GM23248 (cell line): ENCODE measurements at regions not wholly inside any gene's neighbourhood (a gene's known extent, or its start where the extent isn't known, plus 50 kb on each side); places are given as distances from the start of the nearest gene placed in this dataset.

Experiments
- DNase-seq: peaks from one replicate; pipeline ENCODE4 v3.0.0-alpha.2; 2015
- H2AFZ ChIP-seq: fragments of 200-600 bp; sonication (generic); 2 replicates; pipeline ENCODE4 v1.6.1; 2016; ENCODE audit warnings: antibody characterized with exemption
- H3F3A ChIP-seq: fragments of 200-600 bp; sonication (generic); 2 replicates; pipeline ENCODE4 v1.6.1; 2016; ENCODE audit warnings: mild to moderate bottlenecking, antibody characterized with exemption, mixed run types; ENCODE audit not compliant: insufficient read depth
- H3K27ac ChIP-seq: fragments of 200-600 bp; sonication (generic); 2 replicates; pipeline ENCODE4 v1.5.1; 2016; ENCODE audit warnings: mild to moderate bottlenecking
- H3K27me3 ChIP-seq: fragments of 200-600 bp; sonication (generic); replicated peaks from 2 replicates; pipeline ENCODE4 v1.6.1; 2016; ENCODE audit warnings: mild to moderate bottlenecking; ENCODE audit not compliant: insufficient read depth
- H3K36me3 ChIP-seq: fragments of 200-600 bp; sonication (generic); 2 replicates; pipeline ENCODE4 v1.6.1; 2016; ENCODE audit warnings: low read depth, mild to moderate bottlenecking
- H3K4me1 ChIP-seq: fragments of 200-600 bp; sonication (generic); 2 replicates; pipeline ENCODE4 v1.6.1; 2016; ENCODE audit warnings: mild to moderate bottlenecking; ENCODE audit not compliant: insufficient read depth
- H3K4me2 ChIP-seq: fragments of 200-600 bp; sonication (generic); one replicate; pipeline ENCODE4 v1.6.1; 2016; ENCODE audit warnings: mild to moderate bottlenecking; ENCODE audit not compliant: unreplicated experiment
- H3K4me3 ChIP-seq: fragments of 200-600 bp; sonication (generic); 2 replicates; pipeline ENCODE4 v1.5.1; 2016; ENCODE audit warnings: mild to moderate bottlenecking
- H3K79me2 ChIP-seq: fragments of 200-600 bp; sonication (generic); 2 replicates; pipeline ENCODE4 v1.6.1; 2016; ENCODE audit warnings: mild to moderate bottlenecking; ENCODE audit not compliant: insufficient read depth
- H3K9ac ChIP-seq: fragments of 200-600 bp; sonication (generic); 2 replicates; pipeline ENCODE4 v1.6.1; 2016; ENCODE audit warnings: mild to moderate bottlenecking
- H3K9me2 ChIP-seq: fragments of 200-600 bp; sonication (generic); 2 replicates; pipeline ENCODE4 v1.6.1; 2016; ENCODE audit warnings: mixed run types, mild to moderate bottlenecking, moderate library complexity; ENCODE audit not compliant: insufficient read depth
- H3K9me3 ChIP-seq: fragments of 200-600 bp; sonication (generic); one replicate; pipeline ENCODE4 v1.6.1; 2017; ENCODE audit warnings: low read depth
- H4K20me1 ChIP-seq: fragments of 200-600 bp; sonication (generic); 2 replicates; pipeline ENCODE4 v1.6.0; 2016; ENCODE audit not compliant: insufficient read depth
- EZH2 ChIP-seq: fragments of 200-600 bp; sonication (generic); IDR thresholded peaks from 2 replicates; pipeline ENCODE4 v1.6.1; 2018; ENCODE audit warnings: antibody characterized with exemption, mild to moderate bottlenecking; ENCODE audit not compliant: insufficient read depth, poor library complexity, severe bottlenecking
- EZH2phosphoT487 ChIP-seq: fragments of 200-600 bp; sonication (generic); IDR thresholded peaks from 2 replicates; pipeline ENCODE4 v1.6.1; 2018; ENCODE audit warnings: antibody characterized with exemption, moderate library complexity, mild to moderate bottlenecking, low read depth; ENCODE audit not compliant: insufficient read depth
- WGBS, 2 experiments: methylation state at CpG; one replicate each; pipeline ENCODE4 v1.1.6; 2015 to 2017; ENCODE audit warnings: low lambda C conversion rate in 2 of 2, low coverage in 1 of 2; ENCODE audit errors: missing lambda C conversion rate in 2 of 2; 5-methylcytosine and 5-hydroxymethylcytosine counted together
- in situ Hi-C: fragments of 300-500 bp; cut with MboI; formaldehyde crosslinking; loops from 2 replicates; pipeline ENCODE4 v1.15.0; 2020

- peak overlapping the region; percentile 77 for H3K9ac ChIP-seq
- no peaks in the 10 kb centered on the region for H3K79me2 ChIP-seq
- WGBS, 2 experiments, result 0 to 1% methylated on average over 9 of the region's 9 CpGs
- no peaks in the 10 kb centered on the region for H3K36me3 ChIP-seq
- TF ChIP-seq EZH2 (no peak), EZH2phosphoT487 (no peak)
- no peaks in the 10 kb centered on the region for H3K27me3 ChIP-seq
- no peaks in the 10 kb centered on the region for H3K9me2 ChIP-seq
- H2AFZ ChIP-seq, result no peak overlapping the region
- in situ Hi-C loops, result no loop called here
- H3K4me3 ChIP-seq, result peak overlapping the region; percentile 3
- H3K4me1 ChIP-seq, result peaks cover 85% of the 10 kb centered on the region
- H3K27ac ChIP-seq, result peak overlapping the region; percentile 97
- peak; percentile 93 for DNase-seq
- H3K9me3 ChIP-seq, result no peaks in the 10 kb centered on the region
- peaks cover 80% of the 10 kb centered on the region for H3F3A ChIP-seq
- H4K20me1 ChIP-seq, result no peaks in the 10 kb centered on the region
- peak overlapping the region; percentile 42 for H3K4me2 ChIP-seq
Measured at GRCh38 chr20:23147964-23148730, 62.0 kb upstream of the CD93 start.

GRCh38 chr20:23147647-23147963 lies 61.5 kb upstream of the CD93 start:
- Histone ChIP-seq H3K79me2 (no peaks in the 10 kb centered on the region), H3K9ac (peak overlapping the region; percentile 77), H3K9me3 (no peaks in the 10 kb centered on the region), H3K4me3 (peak overlapping the region; percentile 3; the same call in 1 of the 2 replicates), H2AFZ (no peak overlapping the region), H3K36me3 (no peaks in the 10 kb centered on the region), H3F3A (peaks cover 80% of the 10 kb centered on the region), H3K27me3 (no peaks in the 10 kb centered on the region), H4K20me1 (no peaks in the 10 kb centered on the region), H3K27ac (peak overlapping the region; percentile 97), H3K4me2 (peak overlapping the region; percentile 42), H3K4me1 (peaks cover 85% of the 10 kb centered on the region), H3K9me2 (no peaks in the 10 kb centered on the region)
- TF ChIP-seq EZH2phosphoT487 (no peak), EZH2 (no peak)
- DNase-seq, result no peak
- WGBS, 2 experiments, result 0 to 1% methylated on average over 4 of the region's 4 CpGs
- in situ Hi-C loops, result no loop called here

GRCh38 chr20:23146857-23147637 lies 60.9 kb upstream of the CD93 start:
- peak; percentile 6 for DNase-seq

GRCh38 chr20:23146181-23146580 lies 60.1 kb upstream of the CD93 start:
- H3F3A ChIP-seq, result peaks cover 72% of the 10 kb centered on the region
- peaks cover 77% of the 10 kb centered on the region for H3K4me1 ChIP-seq
- peak overlapping the region; percentile 97 for H3K27ac ChIP-seq
- H3K4me2 ChIP-seq, result peak overlapping the region; percentile 62
- WGBS, 2 experiments, result 86 to 88% methylated on average over 9 of the region's 9 CpGs
- H3K9ac ChIP-seq, result peak overlapping the region; percentile 77
- no peaks in the 10 kb centered on the region for H3K9me3 ChIP-seq
- in situ Hi-C loops, result no loop called here
- H3K36me3 ChIP-seq, result no peaks in the 10 kb centered on the region
- H3K4me3 ChIP-seq, result no peak overlapping the region
- H3K27me3 ChIP-seq, result no peaks in the 10 kb centered on the region
- DNase-seq, result peak; percentile 23
- H2AFZ ChIP-seq, result no peak overlapping the region
- no peaks in the 10 kb centered on the region for H4K20me1 ChIP-seq
- no peaks in the 10 kb centered on the region for H3K9me2 ChIP-seq
- no peaks in the 10 kb centered on the region for H3K79me2 ChIP-seq
- no peak for TF ChIP-seq EZH2
- TF ChIP-seq EZH2phosphoT487, result no peak

More at GRCh38 chr20:23146857-23147637, 60.9 kb upstream of the CD93 start:
- peak overlapping the region; percentile 3; the same call in 1 of the 2 replicates for H2AFZ ChIP-seq
- H3K27ac ChIP-seq, result peak overlapping the region; percentile 97
- WGBS, 2 experiments, result 26 to 29% methylated on average over 7 of the region's 7 CpGs
- H3K9ac ChIP-seq, result peak overlapping the region; percentile 77
- H3K36me3 ChIP-seq, result no peaks in the 10 kb centered on the region
- H3K79me2 ChIP-seq, result no peaks in the 10 kb centered on the region
- peaks cover 85% of the 10 kb centered on the region for H3K4me1 ChIP-seq
- peak overlapping the region; percentile 3; the same call in 1 of the 2 replicates for H3K4me3 ChIP-seq
- no peak for TF ChIP-seq EZH2phosphoT487
- TF ChIP-seq EZH2, result no peak
- no peaks in the 10 kb centered on the region for H3K9me2 ChIP-seq
- H3K4me2 ChIP-seq, result peak overlapping the region; percentile 42
- no peaks in the 10 kb centered on the region for H3K27me3 ChIP-seq
- no peaks in the 10 kb centered on the region for H3K9me3 ChIP-seq
- H3F3A ChIP-seq, result peaks cover 80% of the 10 kb centered on the region
- no peaks in the 10 kb centered on the region for H4K20me1 ChIP-seq
- in situ Hi-C loops, result no loop called here
